ENCODE measurements at regions not wholly inside any gene's neighbourhood (a gene's known extent, or its start where the extent isn't known, plus 50 kb on each side); places are given as distances from the start of the nearest gene placed in this dataset.

DNA sequence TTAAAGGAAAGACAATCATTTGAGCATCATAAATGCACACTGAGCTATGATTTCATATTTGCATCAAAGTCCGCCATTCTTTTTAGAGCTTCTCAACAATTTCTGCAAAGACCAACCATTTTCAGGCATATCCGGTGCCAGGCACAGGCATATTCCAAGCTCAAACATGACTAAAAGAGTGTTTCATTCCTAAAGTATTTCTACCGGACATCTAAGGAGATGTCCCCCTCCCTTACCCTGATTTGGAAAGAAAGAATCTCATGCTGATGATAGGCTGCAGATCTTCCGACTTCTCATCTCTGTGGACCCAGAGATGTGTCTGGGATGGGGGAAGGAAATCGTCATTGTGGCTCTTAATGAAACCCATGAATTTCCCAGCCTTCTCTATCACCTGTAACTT is 600.5 kb upstream of the MGMT start:
- no peak for DNase-seq

DNA sequence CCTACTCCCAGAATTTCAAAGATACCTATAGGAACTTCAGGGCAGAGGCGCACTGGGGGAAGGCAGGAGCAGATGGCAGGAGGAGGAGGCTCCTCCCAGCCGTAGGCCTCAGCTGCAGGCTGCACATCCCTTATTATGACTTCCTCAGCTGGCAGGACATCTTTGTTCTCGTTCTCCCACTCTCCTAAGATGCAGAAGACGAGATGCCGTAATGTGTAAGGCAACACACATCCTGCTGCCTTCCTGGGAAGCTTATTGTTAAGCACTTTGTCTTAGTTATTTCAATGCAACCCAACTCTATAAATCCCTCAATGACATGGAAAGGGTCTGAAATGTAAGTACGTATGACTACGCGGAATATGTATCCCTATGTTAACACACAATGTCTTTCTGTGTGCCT is 599.8 kb upstream of the MGMT start:
- DNase-seq: no peak

DNA sequence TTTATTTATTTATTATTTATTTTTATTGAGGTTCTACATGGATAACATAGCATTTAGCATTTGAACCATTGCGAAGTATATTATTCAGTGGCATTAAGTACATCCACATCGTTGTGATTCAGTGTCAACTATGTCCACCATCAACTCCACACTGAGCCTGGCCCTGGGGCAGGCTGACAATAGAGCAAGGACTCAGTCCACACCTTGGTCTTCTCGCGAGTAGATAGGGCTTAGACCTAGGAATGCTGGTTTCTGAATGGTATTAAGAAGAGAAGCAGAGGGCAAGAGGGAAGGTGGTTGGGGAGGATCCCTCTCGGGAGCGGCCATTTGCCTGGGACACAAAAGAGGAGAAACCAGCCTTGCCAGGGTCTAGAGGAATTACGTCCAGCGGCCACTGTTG is 599.2 kb upstream of the MGMT start:
- DNase-seq: no peak

DNA sequence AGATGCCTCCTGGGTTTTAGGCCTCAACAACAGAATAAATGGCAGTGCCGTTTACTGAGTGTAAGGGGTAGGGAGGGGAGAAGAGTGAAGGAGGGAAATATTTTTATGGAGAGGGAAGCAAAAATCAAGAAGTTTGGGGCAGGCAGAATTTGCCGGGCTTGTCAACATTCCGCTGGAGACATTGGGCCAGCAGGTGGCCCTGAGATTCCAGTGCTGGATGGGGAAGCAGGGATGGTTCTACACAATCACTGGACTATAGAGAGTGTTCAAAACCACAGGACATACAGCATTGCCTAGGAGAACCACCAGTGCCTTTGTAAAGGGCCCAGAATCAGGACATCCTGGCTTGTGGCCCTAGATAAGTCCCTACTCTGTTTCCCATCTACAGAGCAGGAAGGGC is 598.6 kb upstream of the MGMT start:
- no peak for DNase-seq

DNA sequence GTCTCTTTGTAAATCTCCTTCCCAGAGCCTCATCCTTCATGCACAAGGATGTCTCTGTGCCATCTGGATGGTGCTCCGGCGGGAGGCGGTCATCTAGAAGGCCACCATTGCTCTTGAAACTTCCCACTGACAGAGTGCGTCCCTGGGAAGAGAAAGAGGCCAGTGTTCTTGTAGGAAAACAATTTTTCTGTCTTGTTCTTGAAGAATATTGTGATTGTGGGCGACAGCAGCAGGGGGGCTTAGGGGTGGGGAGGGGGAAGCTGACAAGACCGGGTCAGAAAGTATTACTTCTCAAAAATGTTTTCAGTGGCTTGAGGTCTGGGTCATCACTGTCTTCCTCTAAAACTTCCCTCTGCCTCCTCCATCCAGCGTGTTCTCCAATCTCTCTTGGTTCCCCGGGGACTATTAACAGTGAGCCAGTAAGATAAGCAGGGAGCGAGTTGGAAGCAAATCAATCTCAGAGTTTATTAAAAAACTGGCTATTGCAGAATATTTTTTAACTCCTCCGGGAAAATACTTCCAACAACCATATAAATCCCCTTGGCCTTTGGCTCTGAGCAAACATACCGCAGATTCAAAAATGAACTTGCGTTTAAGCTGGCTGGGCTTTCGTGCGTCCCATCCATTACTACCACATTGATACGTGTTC is 597.8 kb upstream of the MGMT start:
- no peak for DNase-seq

DNA sequence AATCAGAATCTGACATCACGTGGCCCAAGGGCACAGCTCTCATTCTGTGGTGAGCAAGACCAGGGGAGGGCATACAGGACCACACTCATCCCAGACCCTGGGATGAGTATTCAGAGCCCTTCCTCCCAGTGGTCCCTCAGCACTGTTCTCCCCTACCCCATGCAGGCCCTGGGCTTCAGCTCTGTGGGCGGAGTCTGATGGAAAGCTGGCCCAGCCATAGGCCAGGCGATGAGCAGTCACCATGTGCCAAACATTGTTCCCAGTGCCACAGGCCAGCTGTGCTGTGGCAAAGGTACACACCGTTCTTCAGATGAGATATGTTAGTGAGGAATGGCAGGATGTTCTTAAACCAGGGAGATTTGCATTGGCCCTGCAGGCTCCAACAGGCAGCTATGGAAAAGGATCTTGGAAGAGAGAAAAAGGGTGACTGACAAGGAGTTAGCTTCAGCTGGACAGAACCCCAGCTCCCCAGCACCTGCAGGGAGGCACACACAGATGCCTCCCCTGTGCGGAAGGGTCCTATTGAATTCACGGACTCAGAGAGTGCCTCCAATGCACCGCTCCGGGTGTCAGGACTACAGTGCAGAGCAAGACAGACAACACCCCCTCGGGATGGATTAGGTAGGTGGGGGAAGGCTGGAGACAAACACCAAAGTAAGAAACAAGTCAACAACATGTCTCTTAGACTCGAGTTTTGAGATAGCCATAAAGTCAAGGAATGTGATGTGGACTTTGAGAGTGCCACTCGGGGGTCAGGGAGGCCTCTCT is 596.0 kb upstream of the MGMT start:
- DNase-seq: no peak

DNA sequence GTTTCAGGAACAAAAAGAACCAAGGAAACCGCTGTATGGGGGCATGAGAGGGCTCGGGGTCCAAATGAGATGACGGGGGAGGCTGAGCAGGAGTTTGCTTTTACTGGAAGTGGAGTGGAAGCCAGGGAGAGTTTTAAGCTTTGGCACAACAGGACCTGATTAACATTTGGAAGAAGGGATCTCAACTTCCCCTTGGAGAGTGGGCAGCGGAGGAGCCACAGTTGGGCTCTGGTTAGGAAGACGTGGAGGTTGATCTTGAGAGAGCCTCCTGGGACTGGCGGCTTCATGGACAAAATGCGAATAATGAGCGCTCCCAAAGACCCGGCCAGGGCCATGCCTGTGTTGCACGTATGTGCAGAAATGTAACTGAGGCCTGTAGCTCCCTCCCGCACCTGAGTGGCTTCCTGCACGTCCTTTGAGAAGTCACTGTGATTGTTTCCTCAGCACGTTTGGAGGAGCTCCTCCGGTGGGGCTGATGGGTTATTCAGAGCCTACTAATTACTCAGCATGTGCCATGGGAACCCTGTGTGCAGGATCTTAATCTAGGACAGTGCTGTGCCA is 595.3 kb upstream of the MGMT start:
- DNase-seq: no peak

DNA sequence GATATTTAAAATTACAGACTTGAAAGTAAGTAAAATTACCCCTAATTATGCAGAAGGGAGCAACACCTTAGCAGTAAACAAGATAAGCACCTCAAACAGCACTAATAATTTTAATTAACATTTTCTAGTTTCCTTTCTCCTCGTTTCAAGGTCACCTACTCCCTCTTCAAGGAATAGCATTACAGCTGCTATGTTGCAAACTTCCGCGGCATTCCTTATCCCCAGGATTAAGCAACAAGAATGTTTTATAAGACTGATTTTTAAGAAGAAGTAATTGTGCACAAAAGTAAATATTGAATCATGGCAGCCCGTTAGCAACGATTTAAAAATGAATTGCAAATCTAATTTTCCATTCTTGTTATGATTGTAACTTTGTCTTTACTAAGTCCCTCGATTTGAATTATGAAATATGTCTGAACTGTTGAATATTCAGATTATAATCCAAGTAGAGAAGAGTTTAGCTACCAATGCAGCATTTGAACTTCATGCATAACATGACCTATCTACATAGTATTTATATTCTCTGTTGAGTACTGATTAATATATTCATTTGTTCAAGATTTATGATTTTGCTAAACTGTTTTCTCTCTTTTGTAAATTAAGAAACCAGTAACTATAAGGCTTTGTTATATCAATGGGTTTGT is 593.5 kb upstream of the MGMT start:
- DNase-seq: no peak

DNA sequence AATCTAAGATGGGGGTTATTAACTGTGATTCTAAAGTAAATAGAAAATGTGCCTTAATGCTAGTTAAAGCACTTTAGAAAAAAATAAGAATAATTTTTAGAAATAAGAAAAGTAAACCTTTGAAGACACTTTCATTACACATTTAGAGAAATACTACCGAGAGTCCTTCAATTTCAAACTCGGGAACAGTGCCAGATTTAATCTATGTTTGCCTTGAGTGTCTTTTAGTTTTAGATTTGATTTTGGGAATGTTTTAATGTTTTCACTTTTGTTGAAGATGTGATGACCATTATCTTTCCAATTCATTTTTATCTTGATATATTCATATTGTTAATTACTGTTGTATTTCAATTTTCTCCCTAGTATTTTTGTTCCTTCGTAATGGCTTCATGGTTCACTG is 592.7 kb upstream of the MGMT start:
- no peak for DNase-seq

DNA sequence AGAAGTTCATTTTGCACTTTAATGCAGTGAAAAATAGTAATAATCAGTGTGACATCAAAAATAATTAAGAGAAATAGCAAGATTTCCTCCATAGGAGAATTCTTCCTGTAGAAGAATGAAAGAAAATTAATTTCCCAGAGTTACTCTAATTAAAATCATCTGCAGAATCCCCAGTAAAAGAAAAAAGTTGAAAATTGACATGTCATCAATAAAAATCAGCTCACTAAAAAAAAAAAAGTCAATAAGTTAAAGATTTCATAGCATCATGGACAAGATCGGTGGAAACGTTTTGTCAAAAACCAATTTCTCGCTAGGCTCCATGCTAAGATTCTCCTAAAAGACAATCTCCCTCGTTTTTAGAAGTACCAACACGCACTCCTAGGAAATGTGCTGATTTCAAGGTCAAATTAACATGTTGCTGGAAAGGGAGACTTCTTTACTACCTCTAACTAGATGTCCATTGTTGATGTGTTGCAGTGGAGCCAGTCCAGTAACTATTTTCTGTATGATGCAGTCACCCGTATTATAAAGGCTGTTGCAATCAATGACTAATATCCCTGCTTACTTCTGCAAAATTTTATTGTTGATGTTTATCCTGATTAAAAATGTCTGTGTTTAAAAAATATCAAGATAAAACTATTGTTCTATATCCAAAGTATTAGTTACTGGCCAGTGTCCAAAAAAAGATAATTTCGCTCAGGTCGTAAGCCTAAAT is 591.9 kb upstream of the MGMT start:
- DNase-seq: no peak

DNA sequence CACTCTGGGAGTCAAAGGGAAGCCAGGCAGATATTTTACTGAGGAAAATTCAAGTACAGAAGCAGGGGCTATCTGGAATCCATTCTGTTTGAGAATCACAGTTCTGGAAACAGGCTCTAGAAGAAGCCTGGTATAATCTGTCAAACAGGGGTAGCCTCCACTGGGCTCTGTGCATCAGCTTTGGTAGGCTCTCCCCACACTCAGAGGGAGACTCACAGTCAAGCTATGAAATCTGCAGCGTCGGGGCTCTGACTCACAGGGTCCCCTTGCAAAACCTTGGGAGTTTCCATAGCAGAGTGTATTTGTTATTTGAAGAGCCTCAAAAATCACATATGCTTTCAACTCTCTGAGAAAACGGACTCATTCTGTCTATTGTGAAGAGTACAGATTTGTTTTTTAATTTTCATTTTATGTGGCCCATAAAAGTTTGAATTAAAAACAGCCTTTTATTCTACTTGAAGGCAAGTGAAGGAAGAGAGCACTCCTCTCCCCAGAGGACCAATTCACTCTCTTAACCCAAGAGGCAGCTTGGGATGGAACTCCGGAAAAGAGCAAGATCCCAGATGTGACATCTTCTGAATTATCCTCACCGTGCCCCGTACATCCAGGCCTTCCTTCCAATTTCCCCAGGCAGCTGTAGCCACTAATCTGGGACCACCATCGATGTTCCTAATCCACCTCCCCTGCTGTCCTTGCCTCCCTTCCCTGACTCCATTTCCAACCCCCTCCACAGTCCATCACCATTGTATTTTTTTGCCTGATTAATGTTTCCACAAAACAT is 590.9 kb upstream of the MGMT start:
- DNase-seq: no peak

DNA sequence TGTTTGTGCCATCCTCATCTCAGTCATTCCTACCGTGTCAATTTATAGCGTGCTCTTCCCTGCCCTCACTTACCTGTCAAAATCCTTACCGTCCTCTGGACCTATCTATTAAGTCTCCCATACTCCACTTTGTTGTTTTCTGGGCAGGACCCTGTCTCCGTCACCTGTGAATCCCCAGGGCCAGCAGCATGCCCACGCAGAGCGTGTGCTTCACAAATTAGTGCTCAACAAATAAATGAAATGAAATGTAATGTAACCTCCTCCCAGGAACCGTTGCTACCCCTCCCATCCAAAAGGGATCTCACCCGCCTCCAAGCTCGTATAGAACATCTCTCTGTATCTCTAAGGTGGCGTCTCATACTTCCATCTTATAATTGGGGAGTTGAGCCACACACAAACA is 589.9 kb upstream of the MGMT start:
- no peak for DNase-seq

DNA sequence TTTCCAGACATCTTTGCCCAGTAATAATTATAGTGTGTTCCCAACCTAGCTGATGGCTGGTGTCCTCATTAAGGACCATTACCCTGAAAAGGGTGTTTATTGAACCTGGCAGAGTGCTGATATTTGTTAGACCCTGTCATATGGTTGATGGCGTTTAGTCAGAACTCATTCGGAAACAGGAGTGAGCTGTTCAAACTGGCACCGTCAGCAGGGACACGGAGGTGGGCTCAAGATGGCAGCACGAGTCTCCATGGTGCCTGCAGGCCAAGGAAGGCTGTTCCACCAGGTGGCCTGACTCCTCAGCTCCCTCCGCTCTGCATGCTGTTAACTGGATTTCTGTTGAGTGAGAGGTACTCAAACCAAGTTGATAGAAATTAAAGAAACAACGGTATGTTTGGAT is 589.1 kb upstream of the MGMT start:
- DNase-seq: no peak

DNA sequence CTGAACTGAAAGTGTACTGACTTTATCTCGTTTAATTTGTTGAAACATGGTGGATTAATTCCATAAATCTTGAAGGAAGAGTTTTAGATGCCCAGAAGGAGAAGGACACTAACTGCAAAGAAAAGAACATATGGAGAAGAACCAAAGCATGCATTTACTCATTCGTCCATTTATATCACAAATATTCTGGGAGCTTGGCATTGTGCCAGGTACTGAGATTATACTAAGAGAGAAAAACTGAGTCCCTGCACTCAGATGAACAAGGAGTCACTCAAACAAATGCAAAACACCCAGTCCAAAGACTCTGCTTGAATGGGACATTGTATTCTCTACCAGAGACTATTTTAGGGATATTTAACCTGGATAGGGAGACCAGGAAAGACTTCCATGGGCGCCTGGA is 588.0 kb upstream of the MGMT start:
- DNase-seq: no peak

DNA sequence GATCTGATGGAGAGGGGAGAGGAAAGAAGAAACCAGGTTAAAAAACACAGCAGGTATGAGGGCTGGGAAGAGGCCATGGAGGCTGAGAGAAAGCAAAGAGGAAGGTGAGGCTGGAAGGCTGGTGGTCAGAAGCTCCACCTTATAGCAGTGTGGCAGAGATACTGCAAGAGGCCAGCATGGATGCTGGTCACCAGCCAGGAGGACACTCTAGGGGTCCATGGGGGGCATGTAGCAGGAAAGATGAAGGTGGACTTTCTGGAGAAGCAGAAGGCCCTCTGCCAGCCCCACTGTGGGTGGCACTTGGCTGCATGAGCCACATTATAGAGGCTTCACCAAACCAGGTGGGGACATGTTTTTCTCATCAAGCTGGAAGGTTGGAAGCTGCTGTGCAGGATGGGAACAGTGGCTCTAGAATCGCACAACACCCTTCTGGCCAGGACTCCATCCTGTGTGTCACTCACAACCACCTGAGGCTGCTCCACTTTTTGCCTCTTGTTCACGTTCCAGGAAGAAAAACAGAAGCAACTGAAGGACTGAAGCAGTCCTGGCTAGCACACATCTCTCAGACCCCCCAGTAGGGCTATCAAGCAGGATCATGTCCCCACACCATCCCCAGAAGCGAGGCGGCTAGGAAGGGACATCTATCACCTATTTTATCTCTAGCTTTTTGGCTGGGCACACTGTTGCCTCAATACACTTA is 587.5 kb upstream of the MGMT start:
- no peak for DNase-seq

DNA sequence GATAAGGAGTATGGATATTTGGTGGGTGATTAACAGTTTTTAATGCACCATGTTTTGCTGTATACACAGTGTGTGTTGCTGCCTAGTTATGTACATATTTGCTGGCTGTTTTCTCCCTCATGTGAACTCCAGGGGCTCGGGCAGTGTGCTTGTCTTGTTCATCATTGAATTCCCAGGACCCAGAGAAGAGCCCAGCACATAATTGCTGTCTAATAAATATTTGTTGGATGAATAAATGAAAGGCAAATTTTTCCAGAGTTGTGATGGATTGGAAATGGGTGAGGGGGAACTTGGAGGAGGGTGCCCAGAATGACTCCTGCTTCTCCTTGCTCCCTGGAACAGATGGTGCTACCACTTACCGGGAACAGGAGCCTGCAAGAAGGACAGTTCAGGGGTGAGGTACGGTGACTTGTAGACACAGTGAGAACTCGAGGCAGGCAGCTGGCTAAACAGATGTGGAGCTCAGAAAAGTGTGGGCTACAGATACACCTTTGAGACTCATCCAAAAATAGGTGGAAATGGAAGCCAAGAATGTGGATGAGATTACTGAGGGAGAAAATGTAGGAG is 586.8 kb upstream of the MGMT start:
- no peak for DNase-seq

DNA sequence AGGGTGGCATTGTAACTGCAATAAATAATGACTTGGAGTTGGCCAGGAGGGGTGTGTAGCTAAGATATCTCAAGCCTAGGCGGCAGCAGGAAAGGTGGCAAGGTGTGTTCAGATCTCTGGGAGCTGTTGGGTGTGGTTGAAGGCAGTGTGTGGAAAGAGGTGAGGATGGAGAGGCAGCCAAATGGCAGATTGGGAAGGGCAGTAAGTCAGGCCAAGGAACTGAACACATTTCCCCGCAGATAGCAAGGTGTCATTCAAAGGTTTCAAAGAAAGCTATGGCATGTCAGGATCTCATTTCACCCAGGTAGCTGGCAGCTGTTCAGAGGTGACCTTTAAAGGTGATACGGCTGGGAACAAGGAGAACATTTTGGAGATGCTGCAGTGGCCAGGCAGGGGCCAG is 586.0 kb upstream of the MGMT start:
- no peak for DNase-seq

DNA sequence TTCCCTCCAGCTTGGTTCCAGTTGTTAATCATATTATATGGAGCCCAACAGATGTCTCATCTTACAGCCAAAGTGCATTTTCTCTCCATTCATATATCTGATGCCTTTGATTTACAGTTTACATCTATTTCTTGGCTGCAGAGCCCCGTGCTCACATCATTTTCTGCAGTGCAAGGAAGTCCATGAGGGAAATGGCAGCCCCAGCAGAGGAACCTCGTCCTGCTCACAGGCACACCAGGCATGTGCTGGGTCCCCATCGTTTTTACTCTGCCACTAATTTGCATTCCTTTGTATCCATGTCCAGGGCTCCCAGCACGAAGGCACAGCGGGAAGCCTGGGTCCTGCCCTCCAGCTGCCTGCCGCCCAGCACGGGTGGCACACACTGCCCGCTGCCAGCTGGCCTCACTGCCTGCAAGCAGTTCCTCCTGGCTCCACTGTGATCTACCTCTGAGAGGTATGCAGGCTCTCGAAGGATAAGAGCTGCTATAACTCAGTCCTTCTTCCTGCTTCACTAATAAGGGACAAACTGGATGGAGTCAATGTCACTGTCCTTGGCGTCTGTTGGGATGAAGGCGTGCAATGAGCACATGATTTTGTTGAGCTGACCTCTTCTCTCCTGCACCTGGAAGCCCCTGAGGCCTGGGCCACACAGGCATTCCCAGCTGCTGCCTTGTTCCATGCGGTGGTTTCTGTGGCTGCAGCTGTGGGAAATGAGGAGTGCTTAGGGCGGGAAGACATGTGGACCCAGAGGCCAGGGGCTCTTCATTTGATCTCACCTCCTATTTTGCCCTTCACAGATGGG is 583.6 kb upstream of the MGMT start:
- no peak for DNase-seq

DNA sequence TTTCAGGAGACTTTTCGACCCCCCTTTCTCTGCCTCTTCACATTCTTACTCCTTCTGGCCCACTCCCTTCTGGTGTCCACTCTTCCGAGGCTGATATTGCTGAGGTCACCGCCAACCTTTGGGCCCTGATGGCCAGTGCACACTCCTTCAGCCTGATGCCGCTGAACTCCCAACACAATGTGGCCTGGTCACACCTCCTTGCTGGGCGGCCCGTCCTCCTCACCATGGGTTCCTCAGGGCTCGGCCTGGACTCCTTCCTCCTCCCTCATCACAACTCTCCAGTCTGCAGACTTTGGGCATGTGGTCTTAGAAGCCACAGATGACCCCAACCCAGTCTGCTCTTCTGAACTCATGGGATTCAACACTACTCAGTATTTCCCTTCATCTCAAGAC is 583.0 kb upstream of the MGMT start:
- no peak for DNase-seq

DNA sequence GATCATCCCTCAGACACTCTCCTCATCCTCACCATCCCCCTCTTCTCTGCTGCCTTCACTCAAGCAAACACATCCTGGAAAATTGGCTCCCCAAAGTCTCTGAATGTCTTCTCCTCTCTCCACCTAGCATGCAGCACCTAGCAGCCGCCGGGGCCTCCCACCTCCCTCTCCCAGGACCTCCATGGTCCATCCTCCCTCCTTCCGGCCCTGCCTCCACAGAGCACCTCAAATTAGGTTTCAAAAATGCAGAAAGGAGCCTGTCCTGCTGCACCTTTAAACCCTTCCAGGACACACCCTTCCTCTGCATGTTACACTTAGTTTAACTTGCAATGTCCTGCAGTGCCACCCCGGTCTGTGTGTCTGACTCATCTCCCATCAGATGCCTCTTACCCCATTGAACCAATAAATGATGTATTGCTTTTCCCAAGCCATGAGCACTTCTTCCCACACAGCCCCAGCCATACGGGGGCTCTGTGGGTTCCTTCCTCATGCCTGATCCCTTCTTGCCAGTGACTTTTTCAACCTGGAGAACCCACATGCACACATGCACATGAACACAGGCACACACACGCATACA is 582.5 kb upstream of the MGMT start:
- no peak for DNase-seq
